ENCODE measurements at regions not wholly inside any gene's neighbourhood (a gene's known extent, or its start where the extent isn't known, plus 50 kb on each side); places are given as distances from the start of the nearest gene placed in this dataset.
"Not testable (repeated sequence)": the region's sequence is repeated elsewhere in the genome, so short reads cannot be mapped to it uniquely, and the experiment has no call there.

DNA sequence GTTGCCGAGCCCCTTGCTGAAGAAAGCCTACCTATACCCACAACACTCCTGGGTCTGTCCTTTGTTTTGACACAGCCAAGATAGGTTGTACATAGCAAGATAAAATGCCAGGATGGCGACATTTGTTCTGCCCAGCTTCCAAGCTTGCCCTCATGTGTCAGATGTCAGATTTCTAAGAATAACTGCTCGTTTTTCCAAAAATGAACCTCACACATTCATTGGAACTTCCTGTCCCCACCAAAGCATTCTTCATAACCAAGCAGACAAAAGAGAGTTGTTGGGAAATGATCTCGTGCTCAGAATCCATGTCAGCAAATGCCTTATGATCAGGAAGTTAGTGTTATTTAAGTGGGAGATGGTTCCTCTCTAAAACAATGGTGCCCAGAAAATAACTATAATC, 210.1 kb downstream of the ZNF608 start:
- no peak for DNase-seq (ENCODE audit: low spot score)
- TF ChIP-seq, protein P1, sequence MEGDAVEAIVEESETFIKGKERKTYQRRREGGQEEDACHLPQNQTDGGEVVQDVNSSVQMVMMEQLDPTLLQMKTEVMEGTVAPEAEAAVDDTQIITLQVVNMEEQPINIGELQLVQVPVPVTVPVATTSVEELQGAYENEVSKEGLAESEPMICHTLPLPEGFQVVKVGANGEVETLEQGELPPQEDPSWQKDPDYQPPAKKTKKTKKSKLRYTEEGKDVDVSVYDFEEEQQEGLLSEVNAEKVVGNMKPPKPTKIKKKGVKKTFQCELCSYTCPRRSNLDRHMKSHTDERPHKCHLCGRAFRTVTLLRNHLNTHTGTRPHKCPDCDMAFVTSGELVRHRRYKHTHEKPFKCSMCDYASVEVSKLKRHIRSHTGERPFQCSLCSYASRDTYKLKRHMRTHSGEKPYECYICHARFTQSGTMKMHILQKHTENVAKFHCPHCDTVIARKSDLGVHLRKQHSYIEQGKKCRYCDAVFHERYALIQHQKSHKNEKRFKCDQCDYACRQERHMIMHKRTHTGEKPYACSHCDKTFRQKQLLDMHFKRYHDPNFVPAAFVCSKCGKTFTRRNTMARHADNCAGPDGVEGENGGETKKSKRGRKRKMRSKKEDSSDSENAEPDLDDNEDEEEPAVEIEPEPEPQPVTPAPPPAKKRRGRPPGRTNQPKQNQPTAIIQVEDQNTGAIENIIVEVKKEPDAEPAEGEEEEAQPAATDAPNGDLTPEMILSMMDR (IDR thresholded peaks at IDR 0.05; ENCODE audit: extremely low read depth, insufficient read depth, missing control alignments): no peak
- in situ Hi-C loops (cut with MboI; ENCODE audit: low pct_unique_long_range_greater_than_20kb, low sequenced_read_pairs, unreplicated experiment): no loop called here

DNA sequence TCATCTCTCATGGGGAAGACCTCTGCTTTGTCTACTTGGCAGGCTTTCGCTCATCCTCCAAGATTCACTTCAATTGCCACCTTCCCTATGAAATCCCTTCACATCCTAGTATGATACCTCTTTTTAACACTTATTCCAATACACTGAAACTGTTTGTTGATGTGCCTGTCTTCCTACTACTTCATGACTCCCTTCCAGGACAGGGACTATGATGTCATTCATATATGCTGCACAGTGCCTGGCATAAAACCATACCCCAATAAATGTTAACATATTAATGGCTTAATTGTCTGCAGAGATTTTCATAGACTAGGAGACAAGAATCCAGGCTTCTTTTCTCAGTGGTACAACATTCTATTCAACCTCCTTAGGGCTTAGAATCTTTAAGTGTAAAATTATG, 215.5 kb downstream of the ZNF608 start:
- in situ Hi-C loops (cut with MboI; ENCODE audit: low pct_unique_long_range_greater_than_20kb, low sequenced_read_pairs, unreplicated experiment): no loop called here
- no peak for DNase-seq (ENCODE audit: low spot score)
- TF ChIP-seq, protein P1 (IDR thresholded peaks at IDR 0.05; ENCODE audit: extremely low read depth, insufficient read depth, missing control alignments): no peak

DNA sequence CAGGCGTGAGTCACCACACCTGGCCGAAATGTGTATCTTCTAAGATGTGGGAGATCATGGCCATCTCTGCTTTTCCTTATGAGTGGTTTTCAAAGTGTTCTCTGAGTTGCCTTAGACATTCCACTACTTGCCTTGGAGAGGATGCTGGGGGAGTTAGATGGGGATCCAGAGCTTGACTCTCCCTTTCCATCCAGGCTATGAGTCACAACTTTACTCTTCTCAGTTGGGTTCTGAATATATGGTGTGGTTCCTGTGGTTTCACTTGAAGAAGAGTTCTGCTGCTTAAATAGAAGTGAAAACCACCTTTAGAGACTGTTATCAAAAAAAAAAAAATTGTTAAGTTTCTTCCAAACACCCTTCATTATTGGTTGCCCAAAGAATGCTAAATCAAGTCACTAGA, 217.6 kb downstream of the ZNF608 start:
- peak; percentile 24 for DNase-seq (ENCODE audit: low spot score)
- TF ChIP-seq, protein P1 (IDR thresholded peaks at IDR 0.05; ENCODE audit: extremely low read depth, insufficient read depth, missing control alignments): no peak
- in situ Hi-C loops (cut with MboI; ENCODE audit: low pct_unique_long_range_greater_than_20kb, low sequenced_read_pairs, unreplicated experiment): no loop called here

DNA sequence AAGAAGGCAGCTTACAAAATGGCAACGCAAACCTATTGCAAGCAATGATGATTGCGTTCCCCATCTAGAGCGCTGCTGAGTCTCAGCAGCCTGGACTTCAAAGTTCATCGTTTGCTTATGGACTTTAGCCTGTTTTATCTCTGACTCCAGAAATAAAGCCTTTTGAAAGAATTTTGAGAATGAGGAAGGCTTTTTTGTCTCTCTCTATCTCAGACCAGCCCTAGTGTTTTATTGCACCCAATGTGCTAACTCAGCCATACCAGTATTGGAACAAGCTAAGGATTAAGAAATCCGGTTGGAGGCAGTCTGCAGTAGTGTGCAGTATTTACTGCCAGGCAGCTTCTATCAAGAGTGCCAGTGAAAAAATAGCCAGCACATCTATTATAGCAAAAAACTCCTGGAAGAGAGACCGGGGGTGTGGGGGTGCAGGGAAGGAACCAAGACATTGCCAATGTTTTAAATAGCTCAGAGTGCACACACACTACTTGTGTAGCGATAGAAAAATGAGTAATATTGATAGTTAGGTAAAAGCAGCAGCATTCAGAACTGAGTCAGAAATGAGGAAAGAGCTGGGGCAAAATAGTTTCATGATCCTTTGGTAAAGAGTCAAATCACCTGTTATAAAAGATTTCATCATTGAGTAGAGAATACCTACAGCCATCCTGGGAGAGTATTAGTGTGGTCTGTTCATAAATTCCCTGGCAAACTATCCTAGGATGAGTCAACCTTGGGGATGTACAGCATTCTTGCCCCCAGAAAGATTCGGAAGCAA, 219.0 kb downstream of the ZNF608 start:
- TF ChIP-seq, protein P1 (IDR thresholded peaks at IDR 0.05; ENCODE audit: extremely low read depth, insufficient read depth, missing control alignments): no peak
- DNase-seq (ENCODE audit: low spot score): no peak
- in situ Hi-C loops (cut with MboI; ENCODE audit: low pct_unique_long_range_greater_than_20kb, low sequenced_read_pairs, unreplicated experiment): no loop called here

DNA sequence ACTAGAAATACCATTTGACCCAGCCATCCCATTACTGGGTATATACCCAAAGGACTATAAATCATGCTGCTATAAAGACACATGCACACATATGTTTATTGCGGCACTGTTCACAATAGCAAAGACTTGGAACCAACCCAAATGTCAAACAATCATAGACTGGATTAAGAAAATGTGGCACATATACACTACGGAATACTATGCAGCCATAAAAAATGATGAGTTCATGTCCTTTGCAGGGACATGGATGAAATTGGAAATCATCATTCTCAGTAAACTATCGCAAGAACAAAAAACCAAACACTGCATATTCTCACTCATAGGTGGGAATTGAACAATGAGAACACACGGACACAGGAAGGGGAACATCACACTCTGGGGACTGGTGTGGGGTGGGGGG, 220.4 kb downstream of the ZNF608 start:
- in situ Hi-C loops (cut with MboI; ENCODE audit: low pct_unique_long_range_greater_than_20kb, low sequenced_read_pairs, unreplicated experiment); DNase-seq (ENCODE audit: low spot score): not testable (repeated sequence)

DNA sequence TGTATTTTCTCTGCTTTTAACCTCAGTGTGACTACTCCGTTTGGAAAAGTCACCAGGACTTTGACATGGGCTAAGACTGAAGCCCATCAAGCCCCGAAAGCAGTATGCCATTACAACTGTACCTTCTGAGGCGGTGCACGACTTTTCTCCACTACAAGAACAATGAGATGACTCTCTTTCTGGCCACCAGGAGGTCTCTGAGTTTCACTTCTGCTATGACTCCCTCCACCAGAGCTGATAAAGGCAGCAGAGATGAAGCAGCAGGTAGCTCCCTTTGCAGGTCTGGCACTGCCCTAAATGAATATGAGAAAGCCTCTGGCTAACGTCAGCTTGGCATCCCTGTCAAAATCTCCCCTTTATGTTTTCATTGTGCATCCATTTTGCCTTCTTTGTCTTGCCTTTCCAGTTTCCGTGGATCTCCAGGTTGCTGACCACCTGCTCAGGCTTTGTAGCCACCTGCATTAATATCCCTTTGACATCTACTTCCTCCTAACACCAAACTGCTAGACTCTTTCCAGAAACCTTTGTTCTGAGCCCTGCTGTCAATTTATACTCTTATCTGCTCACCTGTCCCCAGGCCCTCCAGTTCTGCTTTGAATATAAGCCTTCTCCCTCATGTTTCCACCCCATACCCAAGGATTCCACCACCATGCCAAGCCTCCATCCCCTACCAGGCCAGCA, 221.7 kb downstream of the ZNF608 start:
- TF ChIP-seq, protein P1 (IDR thresholded peaks at IDR 0.05; ENCODE audit: extremely low read depth, insufficient read depth, missing control alignments): peak; percentile 43
- in situ Hi-C loops (cut with MboI; ENCODE audit: low pct_unique_long_range_greater_than_20kb, low sequenced_read_pairs, unreplicated experiment): no loop called here
- peak; percentile 63 for DNase-seq (ENCODE audit: low spot score)

DNA sequence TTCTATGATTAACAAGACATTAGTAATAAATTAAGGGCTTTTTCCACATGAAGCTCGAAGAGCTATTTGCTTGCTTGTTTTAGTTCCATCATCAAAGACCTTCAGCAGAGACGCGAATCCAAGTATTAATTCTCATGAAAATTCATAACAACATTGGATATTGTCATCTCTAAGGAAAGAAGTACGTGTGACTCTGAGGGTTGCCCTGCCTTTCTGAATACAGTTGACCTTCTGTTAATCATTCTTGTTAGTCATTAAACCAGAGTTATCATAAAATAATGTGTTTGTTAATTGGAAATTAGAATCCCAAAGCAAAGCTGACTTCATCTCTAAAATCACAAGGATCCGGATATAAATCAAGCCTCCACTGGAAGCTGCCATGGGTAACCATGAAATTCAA, 222.5 kb downstream of the ZNF608 start:
- TF ChIP-seq, protein P1 (IDR thresholded peaks at IDR 0.05; ENCODE audit: extremely low read depth, insufficient read depth, missing control alignments): no peak
- in situ Hi-C loops (cut with MboI; ENCODE audit: low pct_unique_long_range_greater_than_20kb, low sequenced_read_pairs, unreplicated experiment): no loop called here
- DNase-seq (ENCODE audit: low spot score): no peak
